H1 (cell line): ENCODE measurements at regions not wholly inside any gene's neighbourhood (a gene's known extent, or its start where the extent isn't known, plus 50 kb on each side); places are given as distances from the start of the nearest gene placed in this dataset.

Experiments used
- CTCF ChIA-PET: fragments of 300-600 bp; sonication (Branson Sonifier 250); formaldehyde crosslinking; loops from one replicate; lab custom pipeline; 2021; ENCODE audit not compliant: partially characterized antibody; lab: Charles Lee
- POLR2A ChIA-PET: fragments of 300-600 bp; sonication (Branson Sonifier 250); formaldehyde crosslinking; loops from one replicate; lab custom pipeline; 2021; ENCODE audit warnings: inconsistent platforms; ENCODE audit not compliant: partially characterized antibody; lab: Charles Lee
- DNase-seq, 2 experiments: peaks; one replicate each; pipeline versions ENCODE4 v3.0.0 to v3.0.0-alpha.2; 2010 to 2022; ENCODE audit warnings: low spot score in 2 of 2, low read depth in 1 of 2, mixed read lengths in 1 of 2
- FAIRE-seq: peaks from 2 replicates; lab custom pipeline; 2011; peaks lifted over from hg19 to GRCh38; lab: Jason Lieb, UNC
- H2AFZ ChIP-seq: 2 replicates; pipeline ENCODE4 v1.8.1; 2012; ENCODE audit warnings: low read length, inconsistent platforms
- H2AK5ac ChIP-seq: 2 replicates; pipeline ENCODE4 v1.6.1; 2013; ENCODE audit warnings: low read depth, low read length
- H2BK120ac ChIP-seq: replicated peaks from 2 replicates; pipeline ENCODE3; 2013; ENCODE audit warnings: low read depth, low read length, inconsistent platforms
- H2BK12ac ChIP-seq: 2 replicates; pipeline ENCODE4 v1.6.1; 2013; ENCODE audit warnings: low read depth, low read length
- H2BK15ac ChIP-seq: 2 replicates; pipeline ENCODE4 v1.6.1; 2013; ENCODE audit warnings: low read length
- H2BK20ac ChIP-seq: 2 replicates; pipeline ENCODE4 v1.6.1; 2013; ENCODE audit warnings: low read length
- H2BK5ac ChIP-seq: 2 replicates; pipeline ENCODE4 v1.6.1; 2013; ENCODE audit warnings: low read depth, low read length
- H3K14ac ChIP-seq: 2 replicates; pipeline ENCODE4 v1.6.1; 2013; ENCODE audit warnings: inconsistent platforms; ENCODE audit not compliant: insufficient read length
- H3K18ac ChIP-seq: 2 replicates; pipeline ENCODE4 v1.6.1; 2013; ENCODE audit warnings: low read length; ENCODE audit errors: extremely low read depth
- H3K23ac ChIP-seq: 2 replicates; pipeline ENCODE4 v1.6.1; 2013; ENCODE audit warnings: inconsistent platforms; ENCODE audit not compliant: insufficient read length
- H3K23me2 ChIP-seq: 2 replicates; pipeline ENCODE4 v1.6.1; 2013; ENCODE audit warnings: low read depth, low read length
- H3K27ac ChIP-seq: 2 replicates; pipeline ENCODE4 v1.6.1; 2011; ENCODE audit warnings: low read depth, low read length, inconsistent platforms
- H3K27me3 ChIP-seq, 4 experiments: replicated peaks in 1 of 4; 1 replicate in 1 of 4; 2 replicates in 3 of 4; pipeline versions ENCODE4 v1.6.1 to v1.8.1; 2011 to 2013; ENCODE audit warnings: low read length in 3 of 4, mild to moderate bottlenecking in 3 of 4, inconsistent platforms in 2 of 4, mixed read lengths in 2 of 4, moderate library complexity in 1 of 4; ENCODE audit not compliant: control insufficient read depth in 3 of 4, insufficient read depth in 3 of 4; ENCODE audit errors: extremely low read depth in 1 of 4
- H3K36me3 ChIP-seq, 4 experiments: 2 replicates each; pipeline versions ENCODE4 v1.6.1 to v1.8.1; 2011 to 2013; ENCODE audit warnings: mild to moderate bottlenecking in 4 of 4, low read length in 3 of 4, moderate library complexity in 2 of 4, control low read depth in 1 of 4, inconsistent platforms in 1 of 4; ENCODE audit not compliant: insufficient read depth in 4 of 4, control insufficient read depth in 2 of 4
- H3K4ac ChIP-seq: replicated peaks from 2 replicates; pipeline ENCODE3; 2013; ENCODE audit warnings: low read length, low read depth, mixed read lengths, inconsistent platforms; ENCODE audit not compliant: insufficient read length
- H3K4me1 ChIP-seq, 4 experiments: replicated peaks in 1 of 4; 1 replicate in 1 of 4; 2 replicates in 3 of 4; pipeline versions ENCODE4 v1.6.1 to v1.8.1; 2011 to 2013; ENCODE audit warnings: low read length in 3 of 4, inconsistent platforms in 2 of 4, mixed read lengths in 1 of 4; ENCODE audit not compliant: insufficient read depth in 4 of 4, control insufficient read depth in 3 of 4
- H3K4me2 ChIP-seq, 2 experiments: 2 replicates each; pipeline versions ENCODE4 v1.6.1 to v1.8.1; 2011 to 2013; ENCODE audit warnings: low read depth in 2 of 2, low read length in 2 of 2, control low read depth in 1 of 2, inconsistent platforms in 1 of 2, mild to moderate bottlenecking in 1 of 2; ENCODE audit not compliant: insufficient read depth in 1 of 2
- H3K4me3 ChIP-seq, 4 experiments: fragments of 200-600, 300-600 bp in 1 of 4; sonication (generic), shearing (Covaris generic), sonication (Bioruptor Twin) in 1 of 4; 2 replicates each; pipeline versions ENCODE4 v1.5.1 to v1.8.1; 2011 to 2016; ENCODE audit warnings: low read length in 4 of 4, low read depth in 3 of 4, control low read depth in 2 of 4, inconsistent platforms in 2 of 4, mild to moderate bottlenecking in 2 of 4, mixed read lengths in 1 of 4, moderate library complexity in 1 of 4; ENCODE audit not compliant: insufficient read depth in 2 of 4; ENCODE audit errors: extremely low read depth in 1 of 4
- H3K56ac ChIP-seq: replicated peaks from 2 replicates; pipeline ENCODE3; 2013; ENCODE audit warnings: low read depth, mild to moderate bottlenecking, mixed read lengths, low read length, inconsistent platforms; ENCODE audit not compliant: insufficient read length
- H3K79me1 ChIP-seq: 2 replicates; pipeline ENCODE4 v1.6.1; 2013; ENCODE audit warnings: low read depth, low read length, control low read depth
- H3K79me2 ChIP-seq, 2 experiments: 2 replicates each; pipeline versions ENCODE4 v1.6.1 to v1.8.1; 2012 to 2013; ENCODE audit warnings: low read length in 2 of 2, mild to moderate bottlenecking in 2 of 2, inconsistent platforms in 1 of 2; ENCODE audit not compliant: insufficient read depth in 2 of 2, control insufficient read depth in 1 of 2
- H3K9ac ChIP-seq, 4 experiments: replicated peaks in 1 of 4; 1 replicate in 1 of 4; 2 replicates in 3 of 4; pipeline versions ENCODE4 v1.6.1 to v1.8.1; 2011 to 2013; ENCODE audit warnings: low read depth in 3 of 4, low read length in 3 of 4, control low read depth in 2 of 4, mild to moderate bottlenecking in 2 of 4, moderate library complexity in 2 of 4, inconsistent platforms in 1 of 4; ENCODE audit errors: extremely low read depth in 1 of 4
- H3K9me3 ChIP-seq, 2 experiments: 2 replicates each; pipeline versions ENCODE4 v1.6.1 to v1.8.1; 2012 to 2013; ENCODE audit warnings: mild to moderate bottlenecking in 2 of 2, moderate library complexity in 2 of 2, control low read depth in 1 of 2, inconsistent platforms in 1 of 2, low read depth in 1 of 2, low read length in 1 of 2, mixed read lengths in 1 of 2; ENCODE audit not compliant: insufficient read depth in 2 of 2
- H4K20me1 ChIP-seq, 2 experiments: replicated peaks in 1 of 2; 2 replicates each; pipeline versions ENCODE3 to v1.8.1; 2011 to 2013; ENCODE audit warnings: inconsistent platforms in 2 of 2, low read length in 2 of 2, mild to moderate bottlenecking in 1 of 2; ENCODE audit not compliant: insufficient read depth in 2 of 2, control insufficient read depth in 1 of 2
- H4K5ac ChIP-seq: 2 replicates; pipeline ENCODE4 v1.6.1; 2013; ENCODE audit warnings: low read length, low read depth, mixed read lengths, inconsistent platforms; ENCODE audit not compliant: insufficient read length
- H4K8ac ChIP-seq: 2 replicates; pipeline ENCODE4 v1.8.0; 2013; ENCODE audit warnings: mild to moderate bottlenecking, moderate library complexity, low read length, inconsistent platforms; ENCODE audit not compliant: insufficient read depth; ENCODE audit errors: extremely low read depth
- H4K91ac ChIP-seq: replicated peaks from 2 replicates; pipeline ENCODE3; 2013; ENCODE audit warnings: low read length, mixed read lengths, inconsistent platforms; ENCODE audit not compliant: insufficient read length
- CBX5 ChIP-seq: fragments of 300-800, 300-1000 bp; sonication (generic); IDR thresholded peaks from 2 replicates; pipeline ENCODE4 v1.7.1; 2016; ENCODE audit warnings: antibody characterized with exemption, low read length, low read depth
- EZH2 ChIP-seq: fragments of 200-600 bp; sonication (generic); IDR thresholded peaks from 2 replicates; pipeline ENCODE4 v1.7.1; 2012; ENCODE audit warnings: low read depth, mild to moderate bottlenecking, moderate library complexity, low read length, inconsistent platforms; ENCODE audit not compliant: severe bottlenecking
- HDAC2 ChIP-seq, 2 experiments: fragments of 300-600 bp in 1 of 2; sonication (generic) in 1 of 2; IDR thresholded peaks; 2 replicates each; pipeline ENCODE4 v1.6.1; 2011 to 2012; ENCODE audit warnings: low read depth in 2 of 2, low read length in 2 of 2, mild to moderate bottlenecking in 2 of 2, moderate library complexity in 2 of 2, borderline replicate concordance in 1 of 2, inconsistent platforms in 1 of 2
- HDAC6 ChIP-seq: IDR thresholded peaks from one replicate; pipeline ENCODE4 v1.7.1; 2012; ENCODE audit warnings: low read depth, mild to moderate bottlenecking, inconsistent platforms, low read length, moderate library complexity
- KDM4A ChIP-seq: IDR thresholded peaks from one replicate; pipeline ENCODE4 v1.7.1; 2012; ENCODE audit warnings: low read depth, mild to moderate bottlenecking, moderate library complexity, low read length, inconsistent platforms; ENCODE audit not compliant: severe bottlenecking
- KDM5A ChIP-seq: fragments of 200-600 bp; IDR thresholded peaks from 2 replicates; pipeline ENCODE4 v1.7.1; 2012; ENCODE audit warnings: mild to moderate bottlenecking, low read length, inconsistent platforms, mixed read lengths
- PHF8 ChIP-seq: fragments of 200-600 bp; sonication (generic); conservative IDR thresholded peaks from 2 replicates; pipeline ENCODE4 v1.7.1; 2012; ENCODE audit warnings: low read depth, mild to moderate bottlenecking, inconsistent platforms, low read length, moderate library complexity
- POLR2AphosphoS5 ChIP-seq: IDR thresholded peaks from 2 replicates; pipeline ENCODE4 v1.6.1; 2011; ENCODE audit warnings: low read depth, low read length
- POU5F1 ChIP-seq: IDR thresholded peaks from 2 replicates; pipeline ENCODE4 v1.6.1; 2011; ENCODE audit warnings: low read depth, mild to moderate bottlenecking, low read length, moderate library complexity
- RNF2 ChIP-seq: fragments of 200-900, 300-1000 bp; sonication (generic); IDR thresholded peaks from 2 replicates; pipeline ENCODE4 v1.7.1; 2016; ENCODE audit warnings: borderline replicate concordance, low read depth, mild to moderate bottlenecking, antibody characterized with exemption, low read length; ENCODE audit not compliant: poor library complexity, severe bottlenecking; ENCODE audit errors: missing control alignments
- SIX5 ChIP-seq: IDR thresholded peaks from 2 replicates; pipeline ENCODE4 v1.6.1; 2011; ENCODE audit warnings: mild to moderate bottlenecking, low read depth, low read length
- SP4 ChIP-seq: IDR thresholded peaks from 2 replicates; pipeline ENCODE4 v1.6.1; 2012; ENCODE audit warnings: low read length, inconsistent platforms
- TF ChIP-seq, protein P1 (sequence below), 3 experiments: IDR thresholded peaks; 1 replicate in 2 of 3; 2 replicates in 1 of 3; pipeline versions ENCODE4 v1.5.1 to v1.6.1; 2011; ENCODE audit warnings: low read length in 3 of 3, mild to moderate bottlenecking in 3 of 3, inconsistent platforms in 2 of 3, low read depth in 1 of 3, moderate library complexity in 1 of 3; ENCODE audit not compliant: insufficient read depth in 1 of 3; ENCODE audit errors: control extremely low read depth in 1 of 3

DNA sequence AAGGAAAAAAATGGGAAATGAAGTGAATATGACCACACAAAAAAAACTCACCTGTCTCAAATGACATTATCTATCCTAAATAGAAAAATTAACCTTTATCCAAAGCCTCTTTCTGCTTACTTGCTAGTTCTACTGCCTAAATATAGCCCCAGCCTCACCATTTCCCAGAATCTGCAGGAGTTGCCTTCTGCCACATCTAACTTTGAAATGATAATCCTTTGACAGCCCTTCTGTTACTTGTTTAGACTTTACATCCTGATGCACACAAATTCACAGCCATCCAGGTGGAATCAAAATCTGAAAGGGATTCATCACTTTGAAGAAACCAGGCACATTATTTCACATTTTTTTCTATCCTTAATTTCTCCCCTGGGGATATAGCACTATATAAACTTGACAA is 1356.2 kb upstream of the NXPH2 start:
- no peaks in the 10 kb centered on the region for H4K20me1 ChIP-seq
- no peak overlapping the region for H2AK5ac ChIP-seq
- no peak overlapping the region for H3K27ac ChIP-seq
- no peak overlapping the region for H2BK12ac ChIP-seq
- H3K4me2 ChIP-seq, result no peak overlapping the region
- no peak overlapping the region for H4K91ac ChIP-seq
- H3K23ac ChIP-seq, result no peak overlapping the region
- no peaks in the 10 kb centered on the region for H3K23me2 ChIP-seq
- H2BK20ac ChIP-seq, result no peak overlapping the region
- no peak overlapping the region for H2BK5ac ChIP-seq
- no peaks in the 10 kb centered on the region; a peak in 1 of 8 replicates for H3K36me3 ChIP-seq
- POLR2A ChIA-PET, result no interaction called here
- no peak overlapping the region for H3K4me3 ChIP-seq
- no peak overlapping the region for H2BK15ac ChIP-seq
- CTCF ChIA-PET, result no interaction called here
- no peak overlapping the region for H3K9ac ChIP-seq
- H3K79me2 ChIP-seq, result no peaks in the 10 kb centered on the region
- H3K4me1 ChIP-seq, result peaks cover 0 to 3% (median 1%) of the 10 kb centered on the region in 4 experiments; a peak in 2 of 7 replicates
- H4K8ac ChIP-seq, result no peak overlapping the region
- no peak overlapping the region for H3K18ac ChIP-seq
- no peaks in the 10 kb centered on the region for H3K9me3 ChIP-seq
- no peak overlapping the region for H3K56ac ChIP-seq
- no peaks in the 10 kb centered on the region for H3K79me1 ChIP-seq
- H4K5ac ChIP-seq, result no peak overlapping the region
- FAIRE-seq (no peak), DNase-seq (no peak)
- no peak for TF ChIP-seq CBX5
- no peak for TF ChIP-seq PHF8
- TF ChIP-seq SP4, result no peak
- TF ChIP-seq SIX5, result no peak
- TF ChIP-seq POU5F1, result no peak
- TF ChIP-seq HDAC6, result no peak
- no peak for TF ChIP-seq HDAC2 (IDR thresholded peaks at IDR 0.05; ENCODE audit: borderline replicate concordance in 1 of 2, low read depth in 2 of 2, low read length in 2 of 2)
- no peak for TF ChIP-seq EZH2
- no peak for TF ChIP-seq KDM4A
- no peak for TF ChIP-seq RNF2
- TF ChIP-seq POLR2AphosphoS5, result no peak
- no peak for TF ChIP-seq KDM5A
- TF ChIP-seq, protein P1, sequence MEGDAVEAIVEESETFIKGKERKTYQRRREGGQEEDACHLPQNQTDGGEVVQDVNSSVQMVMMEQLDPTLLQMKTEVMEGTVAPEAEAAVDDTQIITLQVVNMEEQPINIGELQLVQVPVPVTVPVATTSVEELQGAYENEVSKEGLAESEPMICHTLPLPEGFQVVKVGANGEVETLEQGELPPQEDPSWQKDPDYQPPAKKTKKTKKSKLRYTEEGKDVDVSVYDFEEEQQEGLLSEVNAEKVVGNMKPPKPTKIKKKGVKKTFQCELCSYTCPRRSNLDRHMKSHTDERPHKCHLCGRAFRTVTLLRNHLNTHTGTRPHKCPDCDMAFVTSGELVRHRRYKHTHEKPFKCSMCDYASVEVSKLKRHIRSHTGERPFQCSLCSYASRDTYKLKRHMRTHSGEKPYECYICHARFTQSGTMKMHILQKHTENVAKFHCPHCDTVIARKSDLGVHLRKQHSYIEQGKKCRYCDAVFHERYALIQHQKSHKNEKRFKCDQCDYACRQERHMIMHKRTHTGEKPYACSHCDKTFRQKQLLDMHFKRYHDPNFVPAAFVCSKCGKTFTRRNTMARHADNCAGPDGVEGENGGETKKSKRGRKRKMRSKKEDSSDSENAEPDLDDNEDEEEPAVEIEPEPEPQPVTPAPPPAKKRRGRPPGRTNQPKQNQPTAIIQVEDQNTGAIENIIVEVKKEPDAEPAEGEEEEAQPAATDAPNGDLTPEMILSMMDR (IDR thresholded peaks at IDR 0.05; ENCODE audit: control extremely low read depth in 1 of 3, insufficient read depth in 1 of 3, low read depth in 1 of 3, low read length in 3 of 3), result no peak
- no peaks in the 10 kb centered on the region for H3K27me3 ChIP-seq
- no peak overlapping the region for H2AFZ ChIP-seq
- no peak overlapping the region for H2BK120ac ChIP-seq
- no peak overlapping the region for H3K14ac ChIP-seq
- no peak overlapping the region for H3K4ac ChIP-seq
